COLO668 (cell line): ENCODE measurements at regions not wholly inside any gene's neighbourhood (a gene's known extent, or its start where the extent isn't known, plus 50 kb on each side); places are given as distances from the start of the nearest gene placed in this dataset.
"Not testable (repeated sequence)": the region's sequence is repeated elsewhere in the genome, so short reads cannot be mapped to it uniquely, and the experiment has no call there.

ENCODE experiments used
- DNase-seq: peaks from one replicate; lab custom pipeline; 2025; ENCODE audit not compliant: unreplicated experiment; lab: John Stamatoyannopoulos, UW

GRCh38 chr15:26033493-26033892, 170.4 kb upstream of the ATP10A start:
- no peak for DNase-seq

DNA sequence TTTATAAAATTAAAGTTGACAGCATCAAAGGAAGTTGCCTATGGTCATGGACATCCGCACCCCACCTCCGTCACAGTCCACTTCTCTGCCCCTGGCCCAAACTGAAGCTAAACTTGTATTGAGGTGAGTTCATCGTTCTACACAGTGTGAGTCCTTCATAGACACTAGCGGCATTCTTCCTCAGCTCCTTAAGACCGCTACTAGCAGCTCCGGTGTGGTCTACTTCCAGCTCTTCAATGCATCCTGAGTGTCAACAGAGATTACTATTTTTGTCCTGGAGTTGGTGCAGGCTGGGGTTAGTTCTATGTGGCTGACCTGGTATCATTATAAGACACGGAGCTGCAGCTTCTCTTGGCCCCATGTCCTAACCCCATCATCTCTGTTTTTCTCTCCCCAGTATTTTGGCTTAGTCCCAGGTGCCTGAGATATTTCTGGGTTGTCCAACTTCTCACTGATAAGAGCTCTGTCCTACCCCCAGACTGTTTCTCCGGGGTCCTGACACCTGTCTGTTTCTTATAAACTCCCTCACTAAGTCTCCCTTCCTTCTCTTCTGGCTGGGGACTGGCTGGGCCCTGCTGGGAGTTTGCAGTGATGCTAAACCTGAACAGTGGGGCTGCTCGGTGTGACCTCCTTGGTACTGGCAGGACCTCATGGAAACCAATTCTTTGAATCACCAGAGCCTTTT, 169.2 kb upstream of the ATP10A start:
- no peak for DNase-seq

- not testable (repeated sequence) for DNase-seq
These were observed 166.5 kb upstream of the ATP10A start for GRCh38 chr15:26029586-26029985.

- DNase-seq, result no peak
These were observed 166.0 kb upstream of the ATP10A start for GRCh38 chr15:26029146-26029545.

DNA sequence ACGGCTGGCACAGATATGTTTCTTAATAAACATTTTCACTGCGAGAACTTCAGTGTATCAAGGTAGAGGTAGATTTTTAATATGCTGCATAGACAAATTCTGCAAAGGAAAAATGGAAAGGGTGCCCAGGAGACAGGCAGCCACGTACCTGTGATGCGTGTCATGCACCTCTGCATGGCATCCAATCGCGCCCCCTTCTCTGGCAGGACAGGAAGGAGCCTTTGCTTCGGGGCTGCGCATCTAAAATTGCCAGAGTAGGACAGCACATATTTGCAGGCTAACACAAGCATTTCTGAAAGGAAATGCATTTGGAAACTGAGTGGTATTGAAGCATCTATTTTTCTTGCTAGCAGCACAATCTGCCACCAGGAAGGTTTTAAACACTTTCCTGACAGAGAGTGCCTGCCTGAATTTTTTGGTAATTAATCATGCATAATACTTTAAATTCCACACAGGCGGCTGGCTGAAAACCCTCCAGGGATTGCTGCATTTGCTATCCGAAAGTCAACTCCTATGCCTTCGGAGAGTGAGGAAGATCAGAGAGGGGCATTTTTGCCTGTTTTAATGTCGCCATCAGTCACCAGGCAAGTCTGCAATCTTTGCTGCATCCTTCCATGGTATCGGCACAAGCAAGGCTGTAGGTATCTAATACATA, 165.1 kb upstream of the ATP10A start:
- DNase-seq, result no peak

DNA sequence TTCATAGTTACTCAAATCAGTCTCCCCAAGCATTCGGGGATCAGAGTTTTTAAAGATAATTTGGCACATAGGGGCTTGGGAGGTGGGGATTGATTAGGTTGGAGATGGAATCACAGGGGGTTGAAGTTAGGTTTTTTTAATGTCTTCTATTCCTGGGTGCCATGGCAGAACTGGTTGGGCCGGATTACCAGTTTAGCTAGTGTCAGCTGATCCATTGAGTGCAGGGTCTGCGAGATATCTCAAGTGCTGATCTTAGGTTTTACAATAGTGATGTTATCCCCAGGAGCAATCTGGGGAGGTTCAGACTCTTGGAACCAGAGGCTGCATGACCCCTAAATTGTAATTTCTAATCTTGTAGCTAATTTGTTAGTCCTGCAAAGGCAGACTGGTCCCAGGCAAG, 163.5 kb upstream of the ATP10A start:
- not testable (repeated sequence) for DNase-seq

GRCh38 chr15:26024241-26024640, 161.1 kb upstream of the ATP10A start:
- DNase-seq, result no peak

DNA sequence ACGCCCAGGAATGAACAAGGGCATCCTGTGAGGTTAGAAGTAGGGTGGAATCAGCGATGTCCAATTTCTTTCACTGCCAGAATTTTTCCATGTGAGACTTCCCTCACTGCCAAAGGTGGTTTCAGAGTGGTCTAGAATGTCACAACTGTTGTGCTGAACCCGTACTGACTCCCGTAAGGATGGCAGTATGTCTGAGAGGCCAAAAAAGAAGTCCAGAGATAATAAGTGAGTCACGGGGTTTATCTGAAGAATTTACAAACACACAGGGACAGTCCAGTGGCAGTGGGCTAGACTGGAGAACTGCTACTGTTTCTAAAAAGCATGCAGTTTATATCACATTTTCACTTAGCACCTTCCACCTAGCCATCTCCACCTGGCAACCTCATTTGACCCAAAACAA, 160.6 kb upstream of the ATP10A start:
- DNase-seq, result no peak

- DNase-seq, result no peak
These were observed 160.1 kb upstream of the ATP10A start for GRCh38 chr15:26023231-26023630.

DNA sequence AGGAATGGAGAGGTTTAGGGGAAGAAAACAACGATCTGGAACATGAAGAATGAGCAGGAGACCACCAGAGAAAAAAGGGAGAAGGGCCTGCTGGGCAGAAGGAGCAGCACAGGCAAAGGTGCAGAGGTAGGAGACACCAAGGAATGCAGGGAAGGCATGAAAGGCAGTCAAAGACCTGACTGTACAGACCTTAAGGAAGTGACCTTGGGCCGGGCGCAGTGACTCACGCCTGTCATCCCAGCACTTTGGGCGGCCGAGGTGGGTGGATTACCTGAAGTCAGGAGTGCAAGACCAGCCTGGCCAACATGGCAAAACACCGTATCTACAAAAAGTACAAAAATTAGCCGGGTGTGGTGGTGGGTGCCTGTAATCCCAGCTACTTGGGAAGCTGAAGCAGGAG, 157.7 kb upstream of the ATP10A start:
- DNase-seq, result no peak

GRCh38 chr15:26017665-26018064, 154.5 kb upstream of the ATP10A start:
- DNase-seq, result no peak

DNA sequence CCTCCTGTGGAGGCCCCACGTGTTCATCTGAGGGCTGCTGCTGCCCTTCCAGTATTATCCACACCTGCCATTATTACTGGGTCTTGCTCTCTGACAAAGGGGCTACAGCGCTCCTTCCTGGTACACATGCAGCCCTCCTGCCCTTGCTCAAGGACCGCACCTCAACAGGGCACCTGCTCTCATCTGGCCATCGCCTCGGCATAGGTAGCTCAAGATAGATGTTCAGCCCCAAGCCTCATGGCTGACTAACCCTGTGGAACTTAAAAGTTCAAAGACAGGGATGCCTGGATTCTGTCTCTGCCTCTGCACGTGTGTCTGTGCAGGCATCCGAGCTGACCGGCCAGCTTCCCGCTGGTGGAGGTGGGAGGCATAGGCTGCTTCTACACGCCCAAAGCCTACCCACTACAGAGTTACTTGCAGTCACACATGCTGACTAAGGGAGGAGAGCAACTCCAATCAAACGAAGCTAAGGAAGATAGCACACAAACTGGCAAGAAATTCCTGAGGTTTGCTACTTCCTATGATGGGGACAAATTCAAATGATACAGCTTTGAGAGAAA, 152.5 kb upstream of the ATP10A start:
- no peak for DNase-seq

DNA sequence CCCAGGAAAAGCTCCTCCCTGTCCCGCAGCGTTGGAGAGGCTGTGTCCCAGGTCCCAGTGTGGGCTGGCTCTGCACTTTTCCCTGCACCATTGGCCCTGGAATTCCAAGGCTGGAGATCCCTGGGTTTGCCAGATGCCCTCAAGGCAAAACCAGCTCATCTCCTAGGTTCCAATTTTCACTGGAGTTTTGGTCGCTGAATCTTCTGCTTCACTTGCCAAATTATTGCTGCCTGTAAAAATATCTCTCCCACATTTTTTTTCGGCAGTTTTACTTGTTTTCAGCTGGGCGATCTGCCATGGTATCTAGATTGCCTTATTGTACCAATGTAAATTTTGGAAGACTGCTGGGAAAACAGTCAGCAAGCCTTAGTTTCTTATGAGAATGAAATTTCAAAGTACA, 150.9 kb upstream of the ATP10A start:
- no peak for DNase-seq

DNA sequence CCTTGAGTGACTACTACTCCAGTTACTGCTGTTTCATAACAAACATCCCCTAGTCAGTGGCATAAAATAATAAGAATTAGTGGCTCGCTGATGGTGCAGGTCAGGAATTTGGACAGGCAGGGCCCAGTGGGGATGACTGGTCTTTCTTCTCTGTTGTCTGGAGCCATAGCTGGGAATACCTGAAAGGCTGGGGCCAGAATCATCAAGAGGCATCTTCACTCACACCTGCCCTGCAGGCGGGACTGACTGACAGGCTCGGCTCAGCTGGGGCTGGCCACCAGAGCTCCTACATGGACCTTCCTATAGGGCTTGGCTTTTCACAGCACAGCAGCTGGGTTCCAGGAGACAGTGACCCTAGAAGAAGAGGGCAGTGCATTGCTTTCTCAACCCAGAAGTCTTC, 148.8 kb upstream of the ATP10A start:
- no peak for DNase-seq

DNA sequence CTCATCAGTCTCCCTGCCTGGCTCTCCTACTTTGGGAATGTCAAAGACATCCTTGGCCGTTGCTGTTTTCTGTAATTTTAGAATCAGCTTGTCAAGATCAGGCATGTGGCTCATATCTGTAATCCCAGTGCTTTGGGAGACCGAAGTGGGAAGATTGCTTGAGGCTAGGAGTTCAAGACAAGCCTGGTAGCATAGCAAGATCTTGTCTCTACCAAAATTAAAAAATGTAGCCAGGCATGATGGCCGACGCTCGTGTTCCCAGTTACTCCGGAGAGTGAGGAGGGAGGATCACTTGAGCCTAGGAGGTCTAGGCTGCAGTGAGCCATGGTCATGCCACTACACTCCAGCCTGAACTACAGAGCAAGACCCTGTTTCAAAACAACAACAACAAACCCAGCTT, 144.0 kb upstream of the ATP10A start:
- no peak for DNase-seq

GRCh38 chr15:26001201-26001600, 138.1 kb upstream of the ATP10A start:
- no peak for DNase-seq

- no peak for DNase-seq
These were observed 130.4 kb upstream of the ATP10A start for GRCh38 chr15:25993506-25993905.

- no peak for DNase-seq
These were observed 127.1 kb upstream of the ATP10A start for GRCh38 chr15:25990220-25990619.

DNA sequence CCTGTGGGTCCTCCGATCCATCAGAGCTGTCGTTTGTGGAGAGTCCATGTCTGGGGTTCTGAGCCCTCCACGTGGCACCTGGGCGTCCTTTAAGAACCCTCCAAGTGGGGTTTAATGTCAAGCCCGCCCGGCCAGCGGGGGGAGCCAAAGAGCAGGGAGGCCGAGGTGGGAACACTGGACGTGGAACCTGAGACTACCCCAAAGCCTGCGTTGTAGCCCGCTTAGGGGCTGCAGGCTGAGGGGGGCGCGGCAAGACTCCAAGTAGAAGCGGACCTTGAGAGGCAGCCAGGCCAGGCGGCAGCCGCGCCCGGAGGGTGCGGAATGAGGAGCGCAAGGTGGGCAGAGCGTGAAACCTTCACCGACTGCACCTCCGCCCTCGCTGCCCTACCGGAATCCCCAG, 126.2 kb upstream of the ATP10A start:
- DNase-seq, result no peak

DNA sequence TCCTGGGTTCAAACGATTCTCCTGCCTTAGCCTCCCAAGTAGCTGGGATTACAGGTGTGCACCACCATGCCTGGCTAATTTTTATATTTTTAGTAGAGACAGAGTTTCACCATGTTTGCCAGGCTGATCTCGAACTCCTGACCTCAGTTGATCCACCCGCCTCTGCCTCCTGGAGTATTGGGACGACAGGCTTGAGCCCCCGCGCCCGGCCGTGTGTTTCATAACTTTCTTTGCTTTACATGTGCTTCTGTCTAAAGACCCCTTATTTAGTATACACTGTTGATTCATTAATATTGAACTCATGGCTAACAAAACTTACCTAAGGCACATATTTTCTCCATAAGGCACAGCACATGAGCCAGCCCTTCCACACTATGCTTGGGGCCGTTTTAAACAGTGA, 125.6 kb upstream of the ATP10A start:
- not testable (repeated sequence) for DNase-seq

DNA sequence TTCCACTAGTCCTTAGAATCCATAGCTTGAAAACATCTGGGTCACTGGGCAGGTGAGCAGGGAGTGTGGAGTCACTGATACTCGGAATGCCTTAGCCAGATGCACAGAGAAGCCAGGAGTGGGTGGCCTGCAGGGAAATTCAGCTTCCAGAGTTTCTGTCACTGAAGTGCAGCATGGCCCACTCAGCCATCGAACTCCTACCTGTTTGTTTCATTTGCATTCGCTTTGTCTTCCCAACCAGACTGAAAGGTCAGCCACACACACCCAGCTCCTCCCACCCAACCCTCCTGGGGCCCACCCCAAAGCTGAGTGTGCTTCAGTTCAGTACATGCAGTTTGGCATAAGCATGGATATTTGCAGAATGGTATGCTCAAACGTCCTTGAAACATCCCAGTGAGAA, 124.5 kb upstream of the ATP10A start:
- DNase-seq, result no peak

DNA sequence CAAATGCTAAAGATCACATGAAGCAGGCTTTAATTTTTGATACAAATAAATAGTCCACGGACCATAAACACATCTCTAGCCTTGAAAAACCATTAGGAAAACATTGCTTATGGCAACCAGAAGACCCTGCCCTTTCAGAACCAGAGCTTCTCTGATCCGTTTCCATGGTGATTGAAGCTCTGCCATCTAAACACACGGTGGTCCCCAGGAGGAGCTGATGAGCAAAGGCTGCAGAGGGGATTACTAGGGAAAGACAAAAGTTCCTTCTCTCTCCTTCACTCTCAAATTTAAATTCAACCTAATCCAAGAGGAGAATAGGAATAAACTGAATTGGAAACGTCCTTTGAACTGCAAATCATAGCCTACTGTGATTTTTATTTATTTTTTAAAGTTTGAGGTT, 122.0 kb upstream of the ATP10A start:
- no peak for DNase-seq

- no peak for DNase-seq
These were observed 119.6 kb upstream of the ATP10A start for GRCh38 chr15:25982736-25983135.
